WTC11 (cell line): ENCODE measurements at regions not wholly inside any gene's neighbourhood (a gene's known extent, or its start where the extent isn't known, plus 50 kb on each side); places are given as distances from the start of the nearest gene placed in this dataset.

ENCODE experiments used
- ATAC-seq: fragments of 200-7000 bp; cut with Tn5 transposase; 2 replicates; pipeline ENCODE4 v1.10.0; 2021; ENCODE audit warnings: mild to moderate bottlenecking, moderate library complexity
- CTCF ChIA-PET: fragments of 300-600 bp; sonication (Branson Sonifier 250); formaldehyde crosslinking; loops from one replicate; lab custom pipeline; 2021; ENCODE audit warnings: antibody characterized with exemption; lab: Charles Lee
- POLR2A ChIA-PET: fragments of 350-600 bp; sonication (Branson Sonifier 250); formaldehyde crosslinking; loops from one replicate; lab custom pipeline; 2021; ENCODE audit warnings: antibody characterized with exemption; lab: Charles Lee
- DNase-seq: peaks from one replicate; pipeline ENCODE4 v3.0.0; 2021; ENCODE audit warnings: low spot score
- H3K27ac Mint-ChIP-seq: 2 replicates; pipeline ENCODE4 v1.8.0; 2021; ENCODE audit warnings: mixed read lengths
- H3K27me3 Mint-ChIP-seq: 2 replicates; pipeline ENCODE4 v1.8.0; 2021; ENCODE audit warnings: low read depth, mild to moderate bottlenecking, moderate library complexity, mixed read lengths
- H3K36me3 Mint-ChIP-seq: 2 replicates; pipeline ENCODE4 v1.8.0; 2021; ENCODE audit warnings: mixed read lengths
- H3K4me1 Mint-ChIP-seq: 2 replicates; pipeline ENCODE4 v1.8.0; 2022; ENCODE audit warnings: mixed read lengths
- H3K4me3 Mint-ChIP-seq: 2 replicates; pipeline ENCODE4 v1.8.0; 2021; ENCODE audit warnings: mild to moderate bottlenecking, moderate library complexity, mixed read lengths
- H3K9me3 Mint-ChIP-seq: 2 replicates; pipeline ENCODE4 v1.8.0; 2021; ENCODE audit warnings: mixed read lengths
- CREB1 ChIP-seq: sonication (generic); formaldehyde crosslinking; IDR thresholded peaks from 2 replicates; pipeline ENCODE4 v1.8.0; 2023; ENCODE audit warnings: mild to moderate bottlenecking, missing genetic modification reagents
- CREM ChIP-seq: sonication (generic); formaldehyde crosslinking; IDR thresholded peaks from 2 replicates; pipeline ENCODE4 v1.8.1; 2022; ENCODE audit warnings: mild to moderate bottlenecking, missing genetic modification reagents, moderate library complexity
- GRHL2 ChIP-seq: fragments of 250-450 bp; sonication (Bioruptor Pico); IDR thresholded peaks from 2 replicates; pipeline ENCODE4 v1.8.0; 2022; ENCODE audit warnings: mild to moderate bottlenecking, moderate library complexity; ENCODE audit not compliant: insufficient replicate concordance, severe bottlenecking
- GTF2I ChIP-seq: fragments of 250-450 bp; sonication (Bioruptor Pico); conservative IDR thresholded peaks from 2 replicates; pipeline ENCODE4 v1.4.0; 2021; ENCODE audit warnings: mild to moderate bottlenecking
- MXD4 ChIP-seq: fragments of 250-450 bp; sonication (Bioruptor Pico); IDR thresholded peaks from 2 replicates; pipeline ENCODE4 v1.8.0; 2021; ENCODE audit warnings: mild to moderate bottlenecking, moderate library complexity, borderline replicate concordance
- OVOL2 ChIP-seq: fragments of 250-450 bp; sonication (Bioruptor Pico); IDR thresholded peaks from 2 replicates; pipeline ENCODE4 v1.9.0; 2021; ENCODE audit warnings: mild to moderate bottlenecking, borderline replicate concordance
- RELA ChIP-seq: sonication (generic); formaldehyde crosslinking; IDR thresholded peaks from 2 replicates; pipeline ENCODE4 v1.8.1; 2022; ENCODE audit warnings: missing genetic modification reagents, mild to moderate bottlenecking, borderline replicate concordance
- TEAD1 ChIP-seq: sonication (generic); formaldehyde crosslinking; IDR thresholded peaks from 2 replicates; pipeline ENCODE4 v1.8.0; 2022; ENCODE audit warnings: mild to moderate bottlenecking, missing genetic modification reagents
- TP53 ChIP-seq: sonication (generic); formaldehyde crosslinking; IDR thresholded peaks from 2 replicates; pipeline ENCODE4 v1.8.1; 2023; ENCODE audit warnings: mild to moderate bottlenecking, missing genetic modification reagents
- ZNF138 ChIP-seq: sonication (generic); formaldehyde crosslinking; conservative IDR thresholded peaks from 2 replicates; pipeline ENCODE4 v1.8.1; 2022; ENCODE audit warnings: mild to moderate bottlenecking, moderate library complexity, missing genetic modification reagents
- ZNF423 ChIP-seq: fragments of 250-450 bp; sonication (Bioruptor Pico); IDR thresholded peaks from 2 replicates; pipeline ENCODE4 v2.1.2; 2022; ENCODE audit warnings: mild to moderate bottlenecking, moderate library complexity
- TF ChIP-seq, protein P1 (sequence below): sonication (generic); formaldehyde crosslinking; IDR thresholded peaks from 2 replicates; pipeline ENCODE4 v1.8.1; 2022; ENCODE audit warnings: low read depth, missing genetic modification reagents, borderline replicate concordance
- TF ChIP-seq, protein P2 (sequence below): sonication (generic); formaldehyde crosslinking; IDR thresholded peaks from 2 replicates; pipeline ENCODE4 v1.8.1; 2022; ENCODE audit warnings: missing genetic modification reagents, borderline replicate concordance
- TF ChIP-seq, protein P3 (sequence below): fragments of 250-450 bp; sonication (Bioruptor Pico); IDR thresholded peaks from 2 replicates; pipeline ENCODE4 v2.1.2; 2022; ENCODE audit warnings: mild to moderate bottlenecking, moderate library complexity
- TF ChIP-seq, protein P4 (sequence below): sonication (generic); formaldehyde crosslinking; IDR thresholded peaks from 2 replicates; pipeline ENCODE4 v1.8.0; 2022; ENCODE audit warnings: mild to moderate bottlenecking, missing genetic modification reagents
- TF ChIP-seq, protein P5 (sequence below): sonication (generic); formaldehyde crosslinking; IDR thresholded peaks from 2 replicates; pipeline ENCODE4 v1.8.1; 2022; ENCODE audit warnings: mild to moderate bottlenecking, moderate library complexity, missing genetic modification reagents
- TF ChIP-seq, protein P6 (sequence below): sonication (generic); formaldehyde crosslinking; conservative IDR thresholded peaks from 2 replicates; pipeline ENCODE4 v1.8.1; 2023; ENCODE audit warnings: mild to moderate bottlenecking, low read depth, missing genetic modification reagents, moderate library complexity
- TF ChIP-seq, protein P7 (sequence below): fragments of 250-450 bp; sonication (Bioruptor Pico); IDR thresholded peaks from 2 replicates; pipeline ENCODE4 v1.9.0; 2021; ENCODE audit warnings: mild to moderate bottlenecking
- TF ChIP-seq, protein P8 (sequence below): sonication (generic); formaldehyde crosslinking; IDR thresholded peaks from 2 replicates; pipeline ENCODE4 v1.8.0; 2022; ENCODE audit warnings: missing genetic modification reagents

DNA sequence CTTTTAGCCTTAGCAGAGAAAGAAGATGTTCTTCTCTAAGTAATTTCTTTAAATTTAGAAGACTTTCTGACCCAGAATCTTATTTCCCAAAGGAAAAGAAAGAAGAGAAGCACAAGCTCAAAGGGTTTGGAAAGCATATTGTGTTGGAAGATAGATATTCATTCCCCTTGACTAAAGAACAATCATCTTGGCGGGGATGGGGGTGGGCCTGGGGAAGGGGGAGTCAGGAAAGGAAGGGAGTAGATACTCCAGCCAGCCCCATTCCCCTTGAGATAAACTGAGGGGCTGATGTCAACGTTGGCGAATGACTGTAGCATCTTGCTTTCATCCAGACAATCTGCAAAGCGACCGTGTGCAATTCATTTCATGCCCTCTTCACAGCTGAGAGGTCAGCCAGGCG, 66.5 kb upstream of the SIPA1L2 start:
- TF ChIP-seq, protein P1, sequence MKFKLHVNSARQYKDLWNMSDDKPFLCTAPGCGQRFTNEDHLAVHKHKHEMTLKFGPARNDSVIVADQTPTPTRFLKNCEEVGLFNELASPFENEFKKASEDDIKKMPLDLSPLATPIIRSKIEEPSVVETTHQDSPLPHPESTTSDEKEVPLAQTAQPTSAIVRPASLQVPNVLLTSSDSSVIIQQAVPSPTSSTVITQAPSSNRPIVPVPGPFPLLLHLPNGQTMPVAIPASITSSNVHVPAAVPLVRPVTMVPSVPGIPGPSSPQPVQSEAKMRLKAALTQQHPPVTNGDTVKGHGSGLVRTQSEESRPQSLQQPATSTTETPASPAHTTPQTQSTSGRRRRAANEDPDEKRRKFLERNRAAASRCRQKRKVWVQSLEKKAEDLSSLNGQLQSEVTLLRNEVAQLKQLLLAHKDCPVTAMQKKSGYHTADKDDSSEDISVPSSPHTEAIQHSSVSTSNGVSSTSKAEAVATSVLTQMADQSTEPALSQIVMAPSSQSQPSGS (CRISPR knock-in tag): no peak
- TF ChIP-seq GTF2I (CRISPR knock-in tag) (no peak), CREB1 (no peak), OVOL2 (CRISPR knock-in tag) (no peak), ZNF423 (CRISPR knock-in tag) (no peak), CREM (no peak), TP53 (CRISPR knock-in tag) (no peak), RELA (CRISPR knock-in tag) (no peak), GRHL2 (CRISPR knock-in tag) (no peak), TEAD1 (no peak)
- TF ChIP-seq, protein P2, sequence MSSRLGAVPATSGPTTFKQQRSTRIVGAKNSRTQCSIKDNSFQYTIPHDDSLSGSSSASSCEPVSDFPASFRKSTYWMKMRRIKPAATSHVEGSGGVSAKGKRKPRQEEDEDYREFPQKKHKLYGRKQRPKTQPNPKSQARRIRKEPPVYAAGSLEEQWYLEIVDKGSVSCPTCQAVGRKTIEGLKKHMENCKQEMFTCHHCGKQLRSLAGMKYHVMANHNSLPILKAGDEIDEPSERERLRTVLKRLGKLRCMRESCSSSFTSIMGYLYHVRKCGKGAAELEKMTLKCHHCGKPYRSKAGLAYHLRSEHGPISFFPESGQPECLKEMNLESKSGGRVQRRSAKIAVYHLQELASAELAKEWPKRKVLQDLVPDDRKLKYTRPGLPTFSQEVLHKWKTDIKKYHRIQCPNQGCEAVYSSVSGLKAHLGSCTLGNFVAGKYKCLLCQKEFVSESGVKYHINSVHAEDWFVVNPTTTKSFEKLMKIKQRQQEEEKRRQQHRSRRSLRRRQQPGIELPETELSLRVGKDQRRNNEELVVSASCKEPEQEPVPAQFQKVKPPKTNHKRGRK (CRISPR knock-in tag): no peak
- TF ChIP-seq, protein P3, sequence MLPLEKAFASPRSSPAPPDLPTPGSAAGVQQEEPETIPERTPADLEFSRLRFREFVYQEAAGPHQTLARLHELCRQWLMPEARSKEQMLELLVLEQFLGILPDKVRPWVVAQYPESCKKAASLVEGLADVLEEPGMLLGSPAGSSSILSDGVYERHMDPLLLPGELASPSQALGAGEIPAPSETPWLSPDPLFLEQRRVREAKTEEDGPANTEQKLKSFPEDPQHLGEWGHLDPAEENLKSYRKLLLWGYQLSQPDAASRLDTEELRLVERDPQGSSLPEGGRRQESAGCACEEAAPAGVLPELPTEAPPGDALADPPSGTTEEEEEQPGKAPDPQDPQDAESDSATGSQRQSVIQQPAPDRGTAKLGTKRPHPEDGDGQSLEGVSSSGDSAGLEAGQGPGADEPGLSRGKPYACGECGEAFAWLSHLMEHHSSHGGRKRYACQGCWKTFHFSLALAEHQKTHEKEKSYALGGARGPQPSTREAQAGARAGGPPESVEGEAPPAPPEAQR: no peak
- TF ChIP-seq, protein P4, sequence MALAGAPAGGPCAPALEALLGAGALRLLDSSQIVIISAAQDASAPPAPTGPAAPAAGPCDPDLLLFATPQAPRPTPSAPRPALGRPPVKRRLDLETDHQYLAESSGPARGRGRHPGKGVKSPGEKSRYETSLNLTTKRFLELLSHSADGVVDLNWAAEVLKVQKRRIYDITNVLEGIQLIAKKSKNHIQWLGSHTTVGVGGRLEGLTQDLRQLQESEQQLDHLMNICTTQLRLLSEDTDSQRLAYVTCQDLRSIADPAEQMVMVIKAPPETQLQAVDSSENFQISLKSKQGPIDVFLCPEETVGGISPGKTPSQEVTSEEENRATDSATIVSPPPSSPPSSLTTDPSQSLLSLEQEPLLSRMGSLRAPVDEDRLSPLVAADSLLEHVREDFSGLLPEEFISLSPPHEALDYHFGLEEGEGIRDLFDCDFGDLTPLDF: no peak
- TF ChIP-seq, protein P5, sequence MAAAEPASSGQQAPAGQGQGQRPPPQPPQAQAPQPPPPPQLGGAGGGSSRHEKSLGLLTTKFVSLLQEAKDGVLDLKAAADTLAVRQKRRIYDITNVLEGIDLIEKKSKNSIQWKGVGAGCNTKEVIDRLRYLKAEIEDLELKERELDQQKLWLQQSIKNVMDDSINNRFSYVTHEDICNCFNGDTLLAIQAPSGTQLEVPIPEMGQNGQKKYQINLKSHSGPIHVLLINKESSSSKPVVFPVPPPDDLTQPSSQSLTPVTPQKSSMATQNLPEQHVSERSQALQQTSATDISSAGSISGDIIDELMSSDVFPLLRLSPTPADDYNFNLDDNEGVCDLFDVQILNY (CRISPR knock-in tag): no peak
- TF ChIP-seq, protein P6, sequence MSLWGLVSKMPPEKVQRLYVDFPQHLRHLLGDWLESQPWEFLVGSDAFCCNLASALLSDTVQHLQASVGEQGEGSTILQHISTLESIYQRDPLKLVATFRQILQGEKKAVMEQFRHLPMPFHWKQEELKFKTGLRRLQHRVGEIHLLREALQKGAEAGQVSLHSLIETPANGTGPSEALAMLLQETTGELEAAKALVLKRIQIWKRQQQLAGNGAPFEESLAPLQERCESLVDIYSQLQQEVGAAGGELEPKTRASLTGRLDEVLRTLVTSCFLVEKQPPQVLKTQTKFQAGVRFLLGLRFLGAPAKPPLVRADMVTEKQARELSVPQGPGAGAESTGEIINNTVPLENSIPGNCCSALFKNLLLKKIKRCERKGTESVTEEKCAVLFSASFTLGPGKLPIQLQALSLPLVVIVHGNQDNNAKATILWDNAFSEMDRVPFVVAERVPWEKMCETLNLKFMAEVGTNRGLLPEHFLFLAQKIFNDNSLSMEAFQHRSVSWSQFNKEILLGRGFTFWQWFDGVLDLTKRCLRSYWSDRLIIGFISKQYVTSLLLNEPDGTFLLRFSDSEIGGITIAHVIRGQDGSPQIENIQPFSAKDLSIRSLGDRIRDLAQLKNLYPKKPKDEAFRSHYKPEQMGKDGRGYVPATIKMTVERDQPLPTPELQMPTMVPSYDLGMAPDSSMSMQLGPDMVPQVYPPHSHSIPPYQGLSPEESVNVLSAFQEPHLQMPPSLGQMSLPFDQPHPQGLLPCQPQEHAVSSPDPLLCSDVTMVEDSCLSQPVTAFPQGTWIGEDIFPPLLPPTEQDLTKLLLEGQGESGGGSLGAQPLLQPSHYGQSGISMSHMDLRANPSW: no peak
- Mint-ChIP-seq H3K36me3 (no peaks in the 10 kb centered on the region), H3K9me3 (peaks cover 2% of the 10 kb centered on the region), H3K4me3 (no peak overlapping the region), H3K4me1 (peaks cover 8% of the 10 kb centered on the region), H3K27me3 (peaks cover 12% of the 10 kb centered on the region; the same call in 1 of the 2 replicates), H3K27ac (no peak overlapping the region)
- ATAC-seq (no peak), DNase-seq (no peak)
- ChIA-PET CTCF (no interaction called here), POLR2A (no interaction called here)

DNA sequence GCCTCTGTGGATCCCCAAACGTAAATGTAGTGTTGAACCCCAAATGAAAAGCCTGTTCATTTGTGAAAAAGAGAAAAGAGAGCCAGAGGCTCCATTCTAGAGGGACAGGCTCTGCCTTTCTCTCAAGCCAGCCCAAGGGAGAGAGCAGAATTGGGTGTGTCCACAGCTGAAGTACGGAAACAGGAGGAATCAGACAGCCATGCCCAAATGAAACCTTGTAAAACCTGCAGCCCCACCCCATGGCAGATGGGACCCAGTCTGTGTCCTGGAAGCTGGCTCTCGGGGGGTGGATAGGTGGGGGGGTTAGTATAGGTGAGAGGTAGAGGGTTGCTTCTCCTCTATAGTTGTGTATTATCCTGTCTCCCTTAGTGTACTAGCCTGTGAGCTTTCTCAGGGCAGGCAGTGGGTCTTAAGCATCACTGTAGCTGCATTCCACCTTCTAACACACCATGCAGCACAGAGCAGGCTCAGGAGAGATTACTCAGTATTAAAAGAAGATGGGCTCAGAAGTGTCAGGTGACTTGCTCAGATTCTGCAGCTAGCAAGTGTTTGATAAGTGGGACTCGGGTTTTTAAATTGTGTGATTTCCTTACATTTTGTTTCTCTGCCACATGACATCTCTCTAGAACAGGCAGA, 67.4 kb upstream of the SIPA1L2 start:
- TF ChIP-seq, protein P7, sequence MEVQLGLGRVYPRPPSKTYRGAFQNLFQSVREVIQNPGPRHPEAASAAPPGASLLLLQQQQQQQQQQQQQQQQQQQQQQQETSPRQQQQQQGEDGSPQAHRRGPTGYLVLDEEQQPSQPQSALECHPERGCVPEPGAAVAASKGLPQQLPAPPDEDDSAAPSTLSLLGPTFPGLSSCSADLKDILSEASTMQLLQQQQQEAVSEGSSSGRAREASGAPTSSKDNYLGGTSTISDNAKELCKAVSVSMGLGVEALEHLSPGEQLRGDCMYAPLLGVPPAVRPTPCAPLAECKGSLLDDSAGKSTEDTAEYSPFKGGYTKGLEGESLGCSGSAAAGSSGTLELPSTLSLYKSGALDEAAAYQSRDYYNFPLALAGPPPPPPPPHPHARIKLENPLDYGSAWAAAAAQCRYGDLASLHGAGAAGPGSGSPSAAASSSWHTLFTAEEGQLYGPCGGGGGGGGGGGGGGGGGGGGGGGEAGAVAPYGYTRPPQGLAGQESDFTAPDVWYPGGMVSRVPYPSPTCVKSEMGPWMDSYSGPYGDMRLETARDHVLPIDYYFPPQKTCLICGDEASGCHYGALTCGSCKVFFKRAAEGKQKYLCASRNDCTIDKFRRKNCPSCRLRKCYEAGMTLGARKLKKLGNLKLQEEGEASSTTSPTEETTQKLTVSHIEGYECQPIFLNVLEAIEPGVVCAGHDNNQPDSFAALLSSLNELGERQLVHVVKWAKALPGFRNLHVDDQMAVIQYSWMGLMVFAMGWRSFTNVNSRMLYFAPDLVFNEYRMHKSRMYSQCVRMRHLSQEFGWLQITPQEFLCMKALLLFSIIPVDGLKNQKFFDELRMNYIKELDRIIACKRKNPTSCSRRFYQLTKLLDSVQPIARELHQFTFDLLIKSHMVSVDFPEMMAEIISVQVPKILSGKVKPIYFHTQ (CRISPR knock-in tag): no peak
- TF ChIP-seq, protein P8, sequence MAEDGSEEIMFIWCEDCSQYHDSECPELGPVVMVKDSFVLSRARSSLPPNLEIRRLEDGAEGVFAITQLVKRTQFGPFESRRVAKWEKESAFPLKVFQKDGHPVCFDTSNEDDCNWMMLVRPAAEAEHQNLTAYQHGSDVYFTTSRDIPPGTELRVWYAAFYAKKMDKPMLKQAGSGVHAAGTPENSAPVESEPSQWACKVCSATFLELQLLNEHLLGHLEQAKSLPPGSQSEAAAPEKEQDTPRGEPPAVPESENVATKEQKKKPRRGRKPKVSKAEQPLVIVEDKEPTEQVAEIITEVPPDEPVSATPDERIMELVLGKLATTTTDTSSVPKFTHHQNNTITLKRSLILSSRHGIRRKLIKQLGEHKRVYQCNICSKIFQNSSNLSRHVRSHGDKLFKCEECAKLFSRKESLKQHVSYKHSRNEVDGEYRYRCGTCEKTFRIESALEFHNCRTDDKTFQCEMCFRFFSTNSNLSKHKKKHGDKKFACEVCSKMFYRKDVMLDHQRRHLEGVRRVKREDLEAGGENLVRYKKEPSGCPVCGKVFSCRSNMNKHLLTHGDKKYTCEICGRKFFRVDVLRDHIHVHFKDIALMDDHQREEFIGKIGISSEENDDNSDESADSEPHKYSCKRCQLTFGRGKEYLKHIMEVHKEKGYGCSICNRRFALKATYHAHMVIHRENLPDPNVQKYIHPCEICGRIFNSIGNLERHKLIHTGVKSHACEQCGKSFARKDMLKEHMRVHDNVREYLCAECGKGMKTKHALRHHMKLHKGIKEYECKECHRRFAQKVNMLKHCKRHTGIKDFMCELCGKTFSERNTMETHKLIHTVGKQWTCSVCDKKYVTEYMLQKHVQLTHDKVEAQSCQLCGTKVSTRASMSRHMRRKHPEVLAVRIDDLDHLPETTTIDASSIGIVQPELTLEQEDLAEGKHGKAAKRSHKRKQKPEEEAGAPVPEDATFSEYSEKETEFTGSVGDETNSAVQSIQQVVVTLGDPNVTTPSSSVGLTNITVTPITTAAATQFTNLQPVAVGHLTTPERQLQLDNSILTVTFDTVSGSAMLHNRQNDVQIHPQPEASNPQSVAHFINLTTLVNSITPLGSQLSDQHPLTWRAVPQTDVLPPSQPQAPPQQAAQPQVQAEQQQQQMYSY: no peak
- TF ChIP-seq ZNF138 (CRISPR knock-in tag): no peak
- no peak for TF ChIP-seq MXD4
- H3K36me3 Mint-ChIP-seq: no peaks in the 10 kb centered on the region
- H3K9me3 Mint-ChIP-seq: peaks cover 7% of the 10 kb centered on the region
- ChIA-PET POLR2A (no interaction called here), CTCF (no interaction called here)
- ATAC-seq: no peak
- no peak overlapping the region for H3K4me3 Mint-ChIP-seq
- DNase-seq: no peak
- no peak overlapping the region for H3K27ac Mint-ChIP-seq
- peaks cover 11% of the 10 kb centered on the region; the same call in 1 of the 2 replicates for H3K27me3 Mint-ChIP-seq
- peaks cover 8% of the 10 kb centered on the region for H3K4me1 Mint-ChIP-seq
